CD4-positive, alpha-beta memory T cell (primary cell): ENCODE measurements at regions not wholly inside any gene's neighbourhood (a gene's known extent, or its start where the extent isn't known, plus 50 kb on each side); places are given as distances from the start of the nearest gene placed in this dataset.

Experiments used
- CTCF ChIA-PET: fragments of 350-600 bp; sonication (Branson Sonifier 250); formaldehyde crosslinking; loops from one replicate; lab custom pipeline; 2021; ENCODE audit warnings: inconsistent platforms; ENCODE audit not compliant: partially characterized antibody; lab: Charles Lee
- POLR2A ChIA-PET: fragments of 350-600 bp; sonication (Branson Sonifier 250); formaldehyde crosslinking; loops from one replicate; lab custom pipeline; 2021; ENCODE audit not compliant: partially characterized antibody; lab: Charles Lee
- DNase-seq, 5 donors: peaks; one replicate each; pipeline versions ENCODE4 v3.0.0 to v3.0.0-alpha.2; 2020 to 2022; ENCODE audit warnings: mixed read lengths in 1 of 5
- H3K27ac ChIP-seq: one replicate; pipeline ENCODE4 v1.7.0; 2013; ENCODE audit warnings: low read depth, low read length
- H3K27me3 ChIP-seq: 2 replicates; pipeline ENCODE4 v1.7.0; 2013; ENCODE audit warnings: mild to moderate bottlenecking, low read length, moderate library complexity; ENCODE audit not compliant: insufficient read depth
- H3K36me3 ChIP-seq: 2 replicates; pipeline ENCODE4 v1.7.0; 2013; ENCODE audit warnings: mild to moderate bottlenecking, low read length, moderate library complexity; ENCODE audit not compliant: insufficient read depth
- H3K4me1 ChIP-seq: 2 replicates; pipeline ENCODE4 v1.7.0; 2013; ENCODE audit warnings: mild to moderate bottlenecking, low read length, moderate library complexity; ENCODE audit not compliant: insufficient read depth
- H3K4me3 ChIP-seq, 2 donors: one replicate each; pipeline ENCODE4 v1.7.0; 2013; ENCODE audit warnings: low read length in 2 of 2, mild to moderate bottlenecking in 1 of 2
- H3K9me3 ChIP-seq, 2 donors: one replicate each; pipeline ENCODE4 v1.7.0; 2013; ENCODE audit warnings: low read length in 2 of 2, control low read depth in 1 of 2; ENCODE audit not compliant: control insufficient read depth in 1 of 2
- H3K27ac Mint-ChIP-seq, 7 donors: one replicate each; pipeline ENCODE4 v1.8.0; 2020 to 2021; ENCODE audit warnings: mixed read lengths in 7 of 7, mild to moderate bottlenecking in 6 of 7, inconsistent platforms in 3 of 7, moderate library complexity in 3 of 7
- H3K27me3 Mint-ChIP-seq, 2 donors: one replicate each; pipeline ENCODE4 v1.8.0; 2020 to 2021; ENCODE audit warnings: mixed read lengths in 2 of 2
- H3K36me3 Mint-ChIP-seq, 2 donors: one replicate each; pipeline ENCODE4 v1.8.0; 2020 to 2021; ENCODE audit warnings: mixed read lengths in 2 of 2, inconsistent platforms in 1 of 2, mild to moderate bottlenecking in 1 of 2
- H3K4me1 Mint-ChIP-seq, 4 donors: one replicate each; pipeline ENCODE4 v1.8.0; 2020 to 2021; ENCODE audit warnings: mixed read lengths in 4 of 4, mild to moderate bottlenecking in 1 of 4
- H3K4me3 Mint-ChIP-seq, 8 donors: one replicate each; pipeline ENCODE4 v1.8.0; 2020 to 2021; ENCODE audit warnings: mixed read lengths in 8 of 8, mild to moderate bottlenecking in 7 of 8, moderate library complexity in 6 of 8, inconsistent platforms in 3 of 8
- H3K9me3 Mint-ChIP-seq, 8 donors: one replicate each; pipeline ENCODE4 v1.8.0; 2020 to 2021; ENCODE audit warnings: mixed read lengths in 8 of 8, mild to moderate bottlenecking in 5 of 8, inconsistent platforms in 3 of 8, moderate library complexity in 1 of 8
- intact Hi-C: fragments of 100-400 bp; cut with micrococcal nuclease; formaldehyde crosslinking; loops from one replicate; pipeline ENCODE4 v1.15.1; 2023

DNA sequence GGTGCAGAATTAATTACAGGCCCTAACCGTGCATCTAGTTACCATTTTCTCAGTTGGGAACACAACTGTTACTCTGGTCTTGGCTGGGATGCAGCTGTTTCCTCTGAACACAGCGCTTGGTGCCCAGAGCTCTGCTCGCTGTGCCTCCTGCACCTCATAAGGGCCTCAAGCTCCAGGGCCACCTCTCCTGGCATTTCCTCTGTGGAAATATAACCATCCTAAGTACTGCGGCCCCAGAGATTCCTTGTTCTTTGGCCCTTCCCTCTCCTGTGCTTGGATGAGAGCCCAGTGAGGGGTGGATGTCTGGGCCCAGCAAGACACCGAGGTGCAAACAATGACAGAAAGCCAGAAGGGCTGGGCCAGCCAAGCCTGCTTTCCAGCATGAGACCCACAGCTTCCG is 169.9 kb upstream of the CST7 start:
- no peaks in the 10 kb centered on the region for H3K27me3 ChIP-seq
- ChIA-PET CTCF (no interaction called here), POLR2A (no interaction called here)
- H3K27ac Mint-ChIP-seq = no peak overlapping the region
- no peak for DNase-seq
- H3K4me3 ChIP-seq = no peak overlapping the region
- no peaks in the 10 kb centered on the region for H3K36me3 Mint-ChIP-seq
- no peaks in the 10 kb centered on the region for H3K4me1 Mint-ChIP-seq
- intact Hi-C loops = no loop called here
- H3K4me1 ChIP-seq = no peaks in the 10 kb centered on the region
- H3K27me3 Mint-ChIP-seq = peaks cover 4 to 21% of the 10 kb centered on the region in 2 donors
- no peak overlapping the region for H3K27ac ChIP-seq
- H3K9me3 Mint-ChIP-seq = peaks cover 4 to 15% (median 13%) of the 10 kb centered on the region in 8 donors
- no peak overlapping the region for H3K4me3 Mint-ChIP-seq
- H3K9me3 ChIP-seq = no peaks in the 10 kb centered on the region
- no peaks in the 10 kb centered on the region for H3K36me3 ChIP-seq

- ChIA-PET POLR2A (no interaction called here), CTCF (no interaction called here)
- Histone ChIP-seq H3K4me1 (no peaks in the 10 kb centered on the region), H3K36me3 (no peaks in the 10 kb centered on the region), H3K4me3 (no peak overlapping the region), H3K27me3 (no peaks in the 10 kb centered on the region), H3K27ac (no peak overlapping the region), H3K9me3 (no peaks in the 10 kb centered on the region)
- no peak for DNase-seq
- no peak overlapping the region for H3K27ac Mint-ChIP-seq
- H3K27me3 Mint-ChIP-seq = peaks cover 2 to 21% of the 10 kb centered on the region in 2 donors
- intact Hi-C loops = no loop called here
- no peak overlapping the region for H3K4me3 Mint-ChIP-seq
- H3K4me1 Mint-ChIP-seq = peaks cover 0 to 2% (median 0%) of the 10 kb centered on the region in 4 donors
- H3K36me3 Mint-ChIP-seq = no peaks in the 10 kb centered on the region
- peaks cover 1 to 10% (median 7%) of the 10 kb centered on the region in 8 donors for H3K9me3 Mint-ChIP-seq
Measured at GRCh38 chr20:24779946-24780345, 169.1 kb upstream of the CST7 start.

DNA sequence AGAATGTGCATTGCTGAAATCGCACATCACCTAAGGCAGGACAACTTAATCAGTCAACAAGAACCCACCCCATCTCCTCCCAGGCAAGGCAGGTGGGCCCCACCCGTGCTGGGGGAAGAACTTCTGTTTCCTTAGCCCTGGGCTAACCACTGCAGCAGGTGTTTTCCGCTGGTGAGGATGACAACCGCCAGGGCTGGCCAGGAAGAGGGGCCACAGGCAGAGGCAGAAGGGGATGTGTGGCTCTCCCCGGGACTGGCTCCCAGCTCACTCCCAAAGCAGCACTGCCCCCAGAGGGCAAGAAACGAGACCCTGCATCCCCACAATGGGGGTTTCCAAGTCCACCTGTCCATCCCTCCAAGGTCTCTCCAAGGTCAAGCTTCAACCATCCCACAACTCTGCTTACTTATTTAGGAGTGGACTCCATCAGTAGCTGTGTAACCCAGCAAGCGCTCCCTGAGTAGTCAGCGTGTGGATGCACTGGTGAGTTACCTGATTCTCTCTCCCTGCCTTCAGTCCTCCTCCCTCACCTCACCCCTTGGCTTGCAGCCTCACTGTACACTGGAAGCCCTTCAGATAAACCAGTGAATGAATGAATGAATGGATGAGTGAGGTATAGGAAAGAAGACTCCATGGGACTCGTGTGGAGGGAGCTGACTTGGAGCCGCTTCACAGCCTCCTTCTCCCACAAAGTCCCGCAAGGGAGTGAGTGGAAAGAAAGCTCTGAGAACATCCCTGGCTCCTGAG is 168.2 kb upstream of the CST7 start:
- no peaks in the 10 kb centered on the region for H3K9me3 ChIP-seq
- ChIA-PET CTCF (no interaction called here), POLR2A (no interaction called here)
- no peak overlapping the region for H3K27ac ChIP-seq
- Mint-ChIP-seq H3K27me3 (peaks cover 2 to 21% of the 10 kb centered on the region in 2 donors), H3K9me3 (peaks cover 0 to 3% (median 0%) of the 10 kb centered on the region in 8 donors), H3K4me3 (no peak overlapping the region), H3K27ac (no peak overlapping the region), H3K36me3 (no peaks in the 10 kb centered on the region), H3K4me1 (peaks cover 0 to 3% (median 0%) of the 10 kb centered on the region in 4 donors)
- no peaks in the 10 kb centered on the region for H3K27me3 ChIP-seq
- intact Hi-C loops = no loop called here
- H3K4me3 ChIP-seq = no peak overlapping the region
- no peaks in the 10 kb centered on the region for H3K4me1 ChIP-seq
- DNase-seq = no peak
- no peaks in the 10 kb centered on the region for H3K36me3 ChIP-seq

DNA sequence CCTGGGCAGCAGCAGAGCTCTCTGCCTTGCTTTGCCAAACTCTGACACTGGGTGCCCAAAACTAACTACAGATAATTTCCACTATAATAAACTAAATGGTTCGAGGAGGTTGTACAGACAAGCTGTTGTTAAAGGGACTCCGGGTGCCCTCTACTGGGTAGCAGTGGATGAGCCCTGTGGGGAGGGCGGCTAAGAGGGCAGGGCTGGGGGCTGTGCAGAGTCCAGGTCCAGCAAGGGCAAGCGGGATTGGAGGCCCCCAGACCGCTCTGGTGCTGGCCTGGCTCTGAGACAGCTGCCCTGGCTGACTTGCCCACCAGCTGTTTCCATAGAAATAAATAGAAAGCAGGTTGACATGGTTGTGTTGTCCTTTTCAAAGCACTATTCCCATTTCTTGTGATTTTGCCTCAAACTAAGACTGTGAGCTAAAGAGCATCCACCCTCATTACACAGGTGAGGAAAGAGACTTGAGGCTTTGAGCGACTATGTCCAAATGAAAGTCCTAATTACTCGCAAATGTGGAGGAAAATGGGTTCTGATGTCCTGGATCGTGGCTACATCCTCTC is 167.6 kb upstream of the CST7 start:
- Mint-ChIP-seq H3K4me3 (no peak overlapping the region), H3K27ac (no peak overlapping the region), H3K27me3 (peaks cover 2 to 18% of the 10 kb centered on the region in 2 donors), H3K36me3 (no peaks in the 10 kb centered on the region), H3K9me3 (peaks cover 0 to 2% (median 0%) of the 10 kb centered on the region in 8 donors), H3K4me1 (peaks cover 0 to 3% (median 0%) of the 10 kb centered on the region in 4 donors)
- intact Hi-C loops = no loop called here
- no peaks in the 10 kb centered on the region for H3K36me3 ChIP-seq
- POLR2A ChIA-PET = no interaction called here
- H3K27ac ChIP-seq = no peak overlapping the region
- no peaks in the 10 kb centered on the region for H3K9me3 ChIP-seq
- no peak for DNase-seq
- H3K4me3 ChIP-seq = no peak overlapping the region
- no peaks in the 10 kb centered on the region for H3K4me1 ChIP-seq
- CTCF ChIA-PET = no interaction called here
- no peaks in the 10 kb centered on the region for H3K27me3 ChIP-seq

GRCh38 chr20:24782301-24782700 is 166.8 kb upstream of the CST7 start:
- H3K27ac ChIP-seq = no peak overlapping the region
- H3K27me3 ChIP-seq = no peaks in the 10 kb centered on the region
- no peaks in the 10 kb centered on the region for H3K36me3 Mint-ChIP-seq
- no peak overlapping the region for H3K27ac Mint-ChIP-seq
- no peaks in the 10 kb centered on the region for H3K9me3 ChIP-seq
- CTCF ChIA-PET = no interaction called here
- no peak overlapping the region for H3K4me3 Mint-ChIP-seq
- H3K36me3 ChIP-seq = no peaks in the 10 kb centered on the region
- peaks cover 0 to 3% (median 0%) of the 10 kb centered on the region in 4 donors for H3K4me1 Mint-ChIP-seq
- intact Hi-C loops = no loop called here
- H3K27me3 Mint-ChIP-seq = peaks cover 0 to 15% of the 10 kb centered on the region in 2 donors
- POLR2A ChIA-PET = no interaction called here
- H3K9me3 Mint-ChIP-seq = no peaks in the 10 kb centered on the region
- no peak for DNase-seq
- no peak overlapping the region for H3K4me3 ChIP-seq
- no peaks in the 10 kb centered on the region for H3K4me1 ChIP-seq

- CTCF ChIA-PET = no interaction called here
- Histone ChIP-seq H3K27me3 (no peaks in the 10 kb centered on the region), H3K4me1 (no peaks in the 10 kb centered on the region), H3K4me3 (no peak overlapping the region), H3K9me3 (no peaks in the 10 kb centered on the region), H3K36me3 (no peaks in the 10 kb centered on the region), H3K27ac (no peak overlapping the region)
- DNase-seq = no peak
- no peak overlapping the region for H3K4me3 Mint-ChIP-seq
- H3K36me3 Mint-ChIP-seq = no peaks in the 10 kb centered on the region
- POLR2A ChIA-PET = no interaction called here
- no peak overlapping the region for H3K27ac Mint-ChIP-seq
- no peaks in the 10 kb centered on the region for H3K9me3 Mint-ChIP-seq
- H3K27me3 Mint-ChIP-seq = peaks cover 0 to 10% of the 10 kb centered on the region in 2 donors
- intact Hi-C loops = no loop called here
- H3K4me1 Mint-ChIP-seq = peaks cover 0 to 3% (median 0%) of the 10 kb centered on the region in 4 donors
Measured at GRCh38 chr20:24782801-24783630, 166.1 kb upstream of the CST7 start.
